T-helper 1 cell treated with Interleukin-12 subunit alpha and Interleukin-12 subunit beta and Interleukin-4 antibody, amounts not matched to agents 30 μg/mL and 1 μg/mL, for 36 hours (primary cell): ENCODE measurements at regions not wholly inside any gene's neighbourhood (a gene's known extent, or its start where the extent isn't known, plus 50 kb on each side); places are given as distances from the start of the nearest gene placed in this dataset.

Experiments used
- H3K27ac Mint-ChIP-seq: one replicate; pipeline ENCODE4 v1.8.0; 2021; ENCODE audit warnings: mild to moderate bottlenecking, mixed read lengths
- H3K27me3 Mint-ChIP-seq: one replicate; pipeline ENCODE4 v1.8.0; 2021; ENCODE audit warnings: low read depth, mixed read lengths
- H3K36me3 Mint-ChIP-seq: one replicate; pipeline ENCODE4 v1.8.0; 2021; ENCODE audit warnings: low read depth, mixed read lengths
- H3K4me1 Mint-ChIP-seq: one replicate; pipeline ENCODE4 v1.8.0; 2021; ENCODE audit warnings: low read depth, mixed read lengths
- H3K4me3 Mint-ChIP-seq: one replicate; pipeline ENCODE4 v1.8.0; 2021; ENCODE audit warnings: mild to moderate bottlenecking, moderate library complexity, mixed read lengths
- H3K9me3 Mint-ChIP-seq: one replicate; pipeline ENCODE4 v1.8.0; 2021; ENCODE audit warnings: mixed read lengths

DNA sequence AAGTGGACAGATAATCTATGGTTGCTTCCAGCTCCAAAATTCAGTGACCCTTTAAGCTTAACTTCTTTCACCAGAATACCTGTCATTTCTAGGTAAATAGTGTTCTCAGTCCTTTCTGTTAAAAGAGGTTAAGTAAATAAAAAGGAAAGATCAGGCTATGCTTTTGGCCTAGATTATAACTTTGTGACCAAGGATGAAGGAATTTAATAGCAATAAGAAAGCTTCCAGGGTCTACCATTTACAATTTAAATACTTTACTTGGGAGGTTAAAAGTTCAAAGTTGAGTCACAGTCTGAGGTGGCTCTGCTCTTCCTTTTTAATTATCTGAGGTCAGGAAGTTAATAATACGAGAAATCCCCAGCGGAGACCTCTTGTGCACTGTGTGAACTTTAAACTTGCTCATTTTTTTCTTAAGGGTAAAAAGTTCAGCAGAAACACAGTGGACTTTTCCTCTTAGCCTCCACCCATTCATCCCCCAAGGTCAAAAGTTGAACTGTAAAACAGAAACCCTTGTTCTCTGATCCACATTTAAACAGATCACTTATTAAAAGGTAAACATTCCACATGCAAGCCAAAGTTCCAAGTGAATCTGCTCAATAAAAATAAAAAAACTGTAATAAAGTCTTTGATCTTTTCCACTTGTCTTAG is 187.1 kb downstream of the NRIP1 start:
- H3K36me3 Mint-ChIP-seq: no peaks in the 10 kb centered on the region
- no peak overlapping the region for H3K4me3 Mint-ChIP-seq
- H3K27ac Mint-ChIP-seq: no peak overlapping the region
- no peaks in the 10 kb centered on the region for H3K9me3 Mint-ChIP-seq
- H3K27me3 Mint-ChIP-seq: no peaks in the 10 kb centered on the region
- H3K4me1 Mint-ChIP-seq: no peaks in the 10 kb centered on the region

DNA sequence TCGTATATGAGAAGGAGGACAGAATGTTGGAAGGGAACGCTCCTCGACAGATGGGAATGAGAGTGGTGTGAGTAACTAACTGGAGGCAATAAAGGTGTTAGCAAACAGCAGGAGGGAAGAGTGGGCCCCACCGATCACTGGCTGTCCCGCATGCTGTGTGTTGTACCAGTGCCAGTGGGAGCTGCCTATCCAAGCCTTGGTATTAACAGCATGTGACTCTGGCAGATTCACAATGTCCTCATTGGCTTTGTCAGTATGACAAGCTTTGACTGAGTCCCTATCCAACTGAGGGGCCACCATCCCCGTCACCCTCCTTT is 188.3 kb downstream of the NRIP1 start:
- no peaks in the 10 kb centered on the region for H3K4me1 Mint-ChIP-seq
- H3K9me3 Mint-ChIP-seq: no peaks in the 10 kb centered on the region
- no peaks in the 10 kb centered on the region for H3K27me3 Mint-ChIP-seq

GRCh38 chr21:14875704-14876523 is 188.9 kb downstream of the NRIP1 start:
- no peaks in the 10 kb centered on the region for H3K4me1 Mint-ChIP-seq

More for the DNA sequence above, 188.3 kb downstream of the NRIP1 start:
- H3K27ac Mint-ChIP-seq: no peak overlapping the region
- no peak overlapping the region for H3K4me3 Mint-ChIP-seq
- no peaks in the 10 kb centered on the region for H3K36me3 Mint-ChIP-seq

GRCh38 chr21:14875186-14875585 is 189.6 kb downstream of the NRIP1 start:
- Mint-ChIP-seq H3K27ac (no peak overlapping the region), H3K4me1 (no peaks in the 10 kb centered on the region), H3K36me3 (no peaks in the 10 kb centered on the region), H3K27me3 (no peaks in the 10 kb centered on the region), H3K4me3 (no peak overlapping the region), H3K9me3 (no peaks in the 10 kb centered on the region)

More at GRCh38 chr21:14875704-14876523, 188.9 kb downstream of the NRIP1 start:
- Mint-ChIP-seq H3K9me3 (no peaks in the 10 kb centered on the region), H3K27ac (no peak overlapping the region), H3K27me3 (no peaks in the 10 kb centered on the region), H3K4me3 (no peak overlapping the region), H3K36me3 (no peaks in the 10 kb centered on the region)

DNA sequence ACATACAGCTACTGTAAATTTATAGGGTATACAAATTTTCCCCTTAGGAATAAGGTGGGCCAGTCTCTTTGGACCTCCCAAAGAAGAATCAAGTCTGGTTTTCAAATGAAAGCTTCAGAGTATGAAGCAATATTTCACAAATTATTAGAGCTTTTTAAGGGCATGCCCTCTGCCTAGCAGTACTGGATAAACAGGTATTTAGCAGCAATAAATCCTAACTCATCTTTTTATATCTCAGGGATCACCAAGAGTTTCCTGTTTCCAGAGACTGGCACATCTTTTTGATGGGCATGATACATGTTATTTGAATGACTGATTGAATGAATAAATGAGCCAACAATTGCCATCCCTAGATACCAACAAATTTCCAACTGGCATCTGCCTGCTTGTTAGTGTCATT is 190.4 kb downstream of the NRIP1 start:
- no peaks in the 10 kb centered on the region for H3K9me3 Mint-ChIP-seq
- no peaks in the 10 kb centered on the region for H3K36me3 Mint-ChIP-seq
- H3K27ac Mint-ChIP-seq: no peak overlapping the region
- H3K4me3 Mint-ChIP-seq: no peak overlapping the region
- no peaks in the 10 kb centered on the region for H3K27me3 Mint-ChIP-seq
- no peaks in the 10 kb centered on the region for H3K4me1 Mint-ChIP-seq

DNA sequence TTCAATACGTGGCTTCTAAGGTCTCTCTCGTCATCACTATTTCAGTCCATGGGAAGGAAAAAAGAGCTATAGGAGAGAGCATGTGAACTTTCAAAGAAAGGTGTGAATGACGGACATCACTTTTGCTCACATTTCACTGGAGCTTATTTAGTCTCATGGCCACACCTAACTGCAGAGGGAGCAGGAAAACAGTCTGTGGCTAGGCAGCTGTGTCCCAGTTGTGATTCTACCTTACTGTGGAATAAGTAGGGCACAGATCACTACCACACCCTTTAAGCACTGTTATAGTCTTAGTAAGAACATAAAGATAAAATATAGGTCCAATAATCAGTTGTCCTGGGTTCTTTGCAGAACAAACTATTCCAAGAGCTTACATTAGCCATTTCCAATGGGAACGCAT is 192.9 kb downstream of the NRIP1 start:
- H3K4me3 Mint-ChIP-seq: no peak overlapping the region
- H3K9me3 Mint-ChIP-seq: no peaks in the 10 kb centered on the region
- no peaks in the 10 kb centered on the region for H3K36me3 Mint-ChIP-seq
- H3K27me3 Mint-ChIP-seq: no peaks in the 10 kb centered on the region
- H3K4me1 Mint-ChIP-seq: no peaks in the 10 kb centered on the region
- H3K27ac Mint-ChIP-seq: no peak overlapping the region

GRCh38 chr21:14870853-14871149 is 194.0 kb downstream of the NRIP1 start:
- H3K4me3 Mint-ChIP-seq: no peak overlapping the region
- H3K4me1 Mint-ChIP-seq: no peaks in the 10 kb centered on the region
- H3K9me3 Mint-ChIP-seq: no peaks in the 10 kb centered on the region
- no peaks in the 10 kb centered on the region for H3K27me3 Mint-ChIP-seq
- no peak overlapping the region for H3K27ac Mint-ChIP-seq
- no peaks in the 10 kb centered on the region for H3K36me3 Mint-ChIP-seq

DNA sequence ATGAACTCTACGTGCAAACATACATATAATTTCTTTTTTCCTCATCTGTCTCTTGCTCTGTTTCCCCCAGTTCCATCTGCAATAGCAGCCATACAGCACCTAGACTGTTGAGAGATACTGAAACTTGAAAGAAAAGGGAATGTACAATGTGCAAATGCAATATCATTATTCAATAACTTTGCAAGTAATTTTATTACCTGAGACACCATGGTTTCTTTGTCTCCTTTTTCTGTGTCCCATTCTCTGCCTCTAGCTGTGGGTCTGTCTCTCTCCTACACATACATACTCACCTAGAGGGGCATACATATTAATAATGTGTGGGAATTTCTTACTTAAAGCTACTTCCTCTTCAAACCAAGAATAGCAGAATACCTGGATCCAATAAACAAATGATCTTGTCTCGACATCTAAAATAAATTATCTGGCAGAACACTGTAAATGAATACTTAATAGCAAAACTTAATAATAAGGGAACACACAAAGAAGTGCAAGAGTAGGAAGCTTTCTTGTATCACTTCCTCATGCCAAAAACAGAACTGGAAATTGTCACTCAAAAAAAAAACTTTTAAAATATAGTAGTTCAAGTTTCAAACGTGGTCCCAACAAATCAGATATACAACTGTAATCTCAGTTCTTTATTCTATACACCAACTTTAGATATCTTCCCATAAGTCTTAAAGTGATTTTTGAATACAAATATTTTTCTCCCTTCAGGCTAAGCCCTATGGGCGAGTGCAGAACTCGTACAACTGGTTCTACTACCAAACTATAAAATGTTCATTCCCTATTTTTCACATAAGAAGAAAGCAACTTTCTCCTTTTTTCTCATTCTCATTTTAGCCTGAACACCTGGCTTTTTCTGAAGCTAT is 194.6 kb downstream of the NRIP1 start:
- Mint-ChIP-seq H3K9me3 (no peaks in the 10 kb centered on the region), H3K27me3 (no peaks in the 10 kb centered on the region), H3K36me3 (no peaks in the 10 kb centered on the region), H3K27ac (no peak overlapping the region), H3K4me3 (no peak overlapping the region), H3K4me1 (no peaks in the 10 kb centered on the region)

DNA sequence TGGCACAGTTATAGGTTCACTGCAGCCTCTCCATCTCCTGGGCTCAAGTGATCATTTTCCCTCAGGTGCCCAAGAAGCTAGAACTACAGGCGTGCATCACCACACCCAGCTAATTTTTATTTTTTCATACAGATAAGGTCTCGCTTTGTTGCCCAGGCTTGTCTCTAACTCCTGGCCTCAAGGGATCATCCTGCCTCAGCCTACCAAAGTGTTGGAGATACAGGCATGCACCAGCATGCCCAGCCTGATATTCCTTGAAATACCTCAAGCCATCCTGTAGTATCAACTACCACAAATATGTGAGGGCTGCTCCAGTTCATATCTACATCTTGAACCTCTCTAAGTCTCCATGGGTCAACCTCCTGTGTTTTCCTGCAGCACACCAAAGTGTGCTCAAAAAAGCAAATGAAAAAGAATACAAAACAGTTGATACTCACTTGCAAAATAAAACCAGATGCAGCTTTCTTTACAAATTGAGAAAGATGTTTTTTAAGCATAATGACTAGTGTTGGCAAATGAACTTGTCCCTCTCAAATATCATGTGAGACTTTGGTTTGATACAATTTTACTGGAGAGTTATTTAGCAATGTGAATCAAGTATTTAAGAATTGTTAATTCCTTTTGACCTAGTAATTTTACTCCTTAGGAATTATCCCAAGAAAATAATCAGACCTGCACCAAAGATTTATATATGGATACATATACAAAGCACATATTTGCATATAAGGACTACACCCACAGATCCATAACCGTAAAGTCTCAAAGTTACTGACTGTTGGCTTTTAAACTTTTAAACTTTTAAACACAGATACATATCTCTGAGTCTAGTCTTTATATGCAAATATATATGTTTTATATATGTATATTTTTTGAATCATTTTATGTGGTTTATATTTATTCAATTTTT is 197.7 kb downstream of the NRIP1 start:
- H3K4me1 Mint-ChIP-seq: peaks cover 2% of the 10 kb centered on the region
- no peaks in the 10 kb centered on the region for H3K27me3 Mint-ChIP-seq
- no peak overlapping the region for H3K27ac Mint-ChIP-seq
- no peaks in the 10 kb centered on the region for H3K36me3 Mint-ChIP-seq
- H3K9me3 Mint-ChIP-seq: no peaks in the 10 kb centered on the region
- H3K4me3 Mint-ChIP-seq: no peak overlapping the region

GRCh38 chr21:14864211-14865021 is 200.4 kb downstream of the NRIP1 start:
- Mint-ChIP-seq H3K4me1 (peaks cover 2% of the 10 kb centered on the region), H3K36me3 (no peaks in the 10 kb centered on the region), H3K27me3 (no peaks in the 10 kb centered on the region), H3K9me3 (no peaks in the 10 kb centered on the region), H3K4me3 (no peak overlapping the region), H3K27ac (no peak overlapping the region)

- no peak overlapping the region for H3K27ac Mint-ChIP-seq
- no peak overlapping the region for H3K4me3 Mint-ChIP-seq
- H3K4me1 Mint-ChIP-seq: peaks cover 2% of the 10 kb centered on the region
- H3K9me3 Mint-ChIP-seq: no peaks in the 10 kb centered on the region
- no peaks in the 10 kb centered on the region for H3K36me3 Mint-ChIP-seq
- no peaks in the 10 kb centered on the region for H3K27me3 Mint-ChIP-seq
Observed at GRCh38 chr21:14863745-14864210, 201.0 kb downstream of the NRIP1 start.

- peaks cover 2% of the 10 kb centered on the region for H3K4me1 Mint-ChIP-seq
- no peaks in the 10 kb centered on the region for H3K27me3 Mint-ChIP-seq
- no peaks in the 10 kb centered on the region for H3K36me3 Mint-ChIP-seq
- H3K27ac Mint-ChIP-seq: no peak overlapping the region
- no peak overlapping the region for H3K4me3 Mint-ChIP-seq
- H3K9me3 Mint-ChIP-seq: no peaks in the 10 kb centered on the region
Observed at GRCh38 chr21:14862794-14863720, 201.7 kb downstream of the NRIP1 start.

DNA sequence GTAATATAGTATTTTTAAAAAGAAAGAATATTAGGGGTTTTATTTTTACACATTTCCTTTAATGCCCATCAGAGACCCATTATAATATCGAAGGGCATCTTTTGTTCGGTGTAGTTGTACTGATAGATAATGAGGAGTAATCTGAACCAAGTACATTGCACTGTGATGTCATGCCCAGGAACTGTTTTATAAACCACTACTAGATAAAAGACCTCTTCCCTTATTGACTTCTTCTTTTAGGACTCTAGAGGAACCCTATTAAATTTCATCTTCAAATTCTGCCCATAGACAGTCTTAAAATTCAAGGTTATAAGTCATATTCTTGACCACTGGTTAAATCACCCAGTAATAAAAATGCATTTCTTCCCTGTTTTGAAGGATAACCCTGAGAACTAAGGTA is 206.5 kb downstream of the NRIP1 start:
- H3K27ac Mint-ChIP-seq: no peak overlapping the region
- no peak overlapping the region for H3K4me3 Mint-ChIP-seq

More for the DNA sequence above, 206.5 kb downstream of the NRIP1 start:
- Mint-ChIP-seq H3K4me1 (no peaks in the 10 kb centered on the region), H3K9me3 (peaks cover 3% of the 10 kb centered on the region), H3K36me3 (no peaks in the 10 kb centered on the region), H3K27me3 (no peaks in the 10 kb centered on the region)
